Ammon's horn (tissue), 1 donor: ENCODE measurements at regions not wholly inside any gene's neighbourhood (a gene's known extent, or its start where the extent isn't known, plus 50 kb on each side); places are given as distances from the start of the nearest gene placed in this dataset.
A peak's percentile ranks its signal among the peaks of the same experiment; 100 is the strongest.
"Not testable (repeated sequence)": the region's sequence is repeated elsewhere in the genome, so short reads cannot be mapped to it uniquely, and the experiment has no call there.

Experiments
- DNase-seq: peaks from one replicate; pipeline ENCODE4 v3.0.0-alpha.2; 2016; ENCODE audit warnings: low spot score

- DNase-seq, result no peak
Observed at GRCh38 chr2:4139316-4139715, 435.9 kb downstream of the DCDC2C start.

GRCh38 chr2:4139731-4140130 is 436.4 kb downstream of the DCDC2C start:
- no peak for DNase-seq

GRCh38 chr2:4140281-4140970 is 437.1 kb downstream of the DCDC2C start:
- no peak for DNase-seq

- DNase-seq, result no peak
Observed at GRCh38 chr2:4144731-4145130, 441.4 kb downstream of the DCDC2C start.

- no peak for DNase-seq
Observed at GRCh38 chr2:4151521-4151920, 448.1 kb downstream of the DCDC2C start.

GRCh38 chr2:4152051-4152450 is 448.7 kb downstream of the DCDC2C start:
- no peak for DNase-seq

- DNase-seq, result no peak
Observed at GRCh38 chr2:4168834-4169233, 465.5 kb downstream of the DCDC2C start.

GRCh38 chr2:4174796-4175195 is 471.4 kb downstream of the DCDC2C start:
- DNase-seq, result no peak

GRCh38 chr2:4175343-4175742 is 472.0 kb downstream of the DCDC2C start:
- no peak for DNase-seq

- DNase-seq, result no peak
Observed at GRCh38 chr2:4180631-4181030, 477.3 kb downstream of the DCDC2C start.

GRCh38 chr2:4181062-4181461 is 477.7 kb downstream of the DCDC2C start:
- DNase-seq, result no peak

GRCh38 chr2:4188561-4188960 is 485.2 kb downstream of the DCDC2C start:
- DNase-seq, result no peak

- no peak for DNase-seq
Observed at GRCh38 chr2:4190548-4190947, 487.2 kb downstream of the DCDC2C start.

- no peak for DNase-seq
Observed at GRCh38 chr2:4192119-4192518, 488.7 kb downstream of the DCDC2C start.

- no peak for DNase-seq
Observed at GRCh38 chr2:4214444-4215205, 511.2 kb downstream of the DCDC2C start.

GRCh38 chr2:4217737-4218136 is 514.4 kb downstream of the DCDC2C start:
- no peak for DNase-seq

- no peak for DNase-seq
Observed at GRCh38 chr2:4219101-4219500, 515.7 kb downstream of the DCDC2C start.

GRCh38 chr2:4219571-4219970 is 516.2 kb downstream of the DCDC2C start:
- DNase-seq, result peak; percentile 36

GRCh38 chr2:4221434-4221833 is 518.1 kb downstream of the DCDC2C start:
- DNase-seq, result no peak

- DNase-seq, result no peak
Observed at GRCh38 chr2:4221845-4222244, 518.5 kb downstream of the DCDC2C start.

GRCh38 chr2:4244422-4244821 is 541.0 kb downstream of the DCDC2C start:
- DNase-seq, result not testable (repeated sequence)

- no peak for DNase-seq
Observed at GRCh38 chr2:4246364-4247131, 543.2 kb downstream of the DCDC2C start.

GRCh38 chr2:4247791-4248190 is 544.4 kb downstream of the DCDC2C start:
- no peak for DNase-seq
